OCI-LY3 (cell line): ENCODE measurements at regions not wholly inside any gene's neighbourhood (a gene's known extent, or its start where the extent isn't known, plus 50 kb on each side); places are given as distances from the start of the nearest gene placed in this dataset.
A peak's percentile ranks its signal among the peaks of the same experiment; 100 is the strongest.

Experiments
- H2AFZ ChIP-seq: fragments of 200-600, 300-600 bp; shearing (Covaris generic); 2 replicates; pipeline ENCODE4 v1.6.0; 2014; ENCODE audit warnings: antibody characterized with exemption, low read depth, low read length
- H3K27ac ChIP-seq: fragments of 200-600, 300-600 bp; sonication (generic); 2 replicates; pipeline ENCODE4 v1.5.1; 2014; ENCODE audit warnings: mild to moderate bottlenecking, low read length, moderate library complexity, mixed read lengths
- H3K27me3 ChIP-seq: fragments of 200-600, 300-600 bp; sonication (generic); 2 replicates; pipeline ENCODE4 v1.6.1; 2014; ENCODE audit warnings: low read depth, low read length, mixed read lengths
- H3K36me3 ChIP-seq: fragments of 200-600, 300-600 bp; sonication (generic); replicated peaks from 2 replicates; pipeline ENCODE3; 2014; ENCODE audit warnings: low read depth, low read length, mixed read lengths
- H3K4me1 ChIP-seq: fragments of 300-600, 200-600 bp; sonication (generic); 2 replicates; pipeline ENCODE4 v1.6.1; 2014; ENCODE audit warnings: low read length, mixed read lengths
- H3K4me2 ChIP-seq: fragments of 200-600, 300-600 bp; sonication (generic); 2 replicates; pipeline ENCODE4 v1.6.1; 2014; ENCODE audit warnings: low read length, mixed read lengths
- H3K4me3 ChIP-seq: fragments of 300-600, 200-600 bp; sonication (generic); 2 replicates; pipeline ENCODE4 v1.5.1; 2014; ENCODE audit warnings: antibody characterized with exemption, mild to moderate bottlenecking, low read length, moderate library complexity
- H3K79me2 ChIP-seq: fragments of 300-600, 200-600 bp; shearing (Covaris generic); 2 replicates; pipeline ENCODE4 v1.6.1; 2014; ENCODE audit warnings: mild to moderate bottlenecking, low read length, mixed read lengths
- H3K9ac ChIP-seq: fragments of 300-600, 200-600 bp; shearing (Covaris generic); 2 replicates; pipeline ENCODE4 v1.6.0; 2014; ENCODE audit warnings: mild to moderate bottlenecking, low read length, moderate library complexity
- H3K9me3 ChIP-seq: fragments of 200-600, 300-600 bp; shearing (Covaris generic); 2 replicates; pipeline ENCODE4 v1.6.1; 2014; ENCODE audit warnings: low read length, mixed read lengths; ENCODE audit not compliant: insufficient read depth
- H4K20me1 ChIP-seq: fragments of 200-600, 300-600 bp; sonication (generic); 2 replicates; pipeline ENCODE4 v1.6.1; 2016; ENCODE audit warnings: low read length, mixed read lengths; ENCODE audit not compliant: insufficient read depth
- CTCF ChIP-seq: fragments of 200-600, 300-600 bp; sonication (generic); IDR thresholded peaks from 2 replicates; pipeline ENCODE4 v1.5.1; 2014; ENCODE audit warnings: antibody characterized with exemption, low read length, low read depth
- EZH2phosphoT487 ChIP-seq: fragments of 200-600 bp; shearing (Covaris generic); IDR thresholded peaks from 2 replicates; pipeline ENCODE4 v1.6.1; 2018; ENCODE audit warnings: antibody characterized with exemption, mixed run types, low read depth

DNA sequence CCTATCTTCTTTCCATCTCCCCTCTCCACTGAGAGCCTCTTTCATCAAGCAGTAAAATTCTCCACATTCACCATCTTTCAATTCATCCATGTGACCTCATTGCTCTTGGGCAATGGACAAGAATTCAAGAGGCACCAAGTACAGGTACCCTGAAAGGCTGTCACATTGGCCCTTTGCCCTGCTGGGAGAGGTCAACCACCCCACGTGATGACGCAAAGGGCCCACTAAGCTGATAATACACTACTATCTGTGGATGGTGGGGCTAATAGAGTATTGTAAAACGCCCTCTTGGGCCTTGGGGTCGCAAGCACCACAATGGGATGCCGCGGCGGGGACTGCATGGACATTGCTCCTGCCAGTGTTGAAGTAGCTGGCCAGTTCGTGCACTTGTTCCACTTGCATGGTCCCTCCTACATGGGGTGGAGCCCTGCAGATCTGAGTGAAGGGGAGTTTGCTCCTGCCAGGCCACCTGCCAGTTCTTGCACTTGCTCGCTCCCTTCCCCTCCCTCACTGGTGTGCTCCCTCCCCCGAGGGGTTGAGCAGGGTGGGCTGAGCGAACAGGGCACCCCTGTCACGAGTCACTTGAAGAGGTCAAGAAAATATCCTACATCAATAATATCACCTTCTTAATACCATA, 1578.8 kb upstream of the RAG2 start:
- H3K27me3 ChIP-seq: no peaks in the 10 kb centered on the region
- TF ChIP-seq CTCF (no peak), EZH2phosphoT487 (no peak)
- no peak overlapping the region for H3K4me3 ChIP-seq
- H4K20me1 ChIP-seq: no peaks in the 10 kb centered on the region
- H2AFZ ChIP-seq: no peak overlapping the region
- H3K9me3 ChIP-seq: no peaks in the 10 kb centered on the region
- no peaks in the 10 kb centered on the region for H3K79me2 ChIP-seq
- H3K36me3 ChIP-seq: no peaks in the 10 kb centered on the region
- no peak overlapping the region for H3K4me2 ChIP-seq
- no peak overlapping the region for H3K9ac ChIP-seq
- H3K27ac ChIP-seq: no peak overlapping the region
- H3K4me1 ChIP-seq: no peaks in the 10 kb centered on the region

DNA sequence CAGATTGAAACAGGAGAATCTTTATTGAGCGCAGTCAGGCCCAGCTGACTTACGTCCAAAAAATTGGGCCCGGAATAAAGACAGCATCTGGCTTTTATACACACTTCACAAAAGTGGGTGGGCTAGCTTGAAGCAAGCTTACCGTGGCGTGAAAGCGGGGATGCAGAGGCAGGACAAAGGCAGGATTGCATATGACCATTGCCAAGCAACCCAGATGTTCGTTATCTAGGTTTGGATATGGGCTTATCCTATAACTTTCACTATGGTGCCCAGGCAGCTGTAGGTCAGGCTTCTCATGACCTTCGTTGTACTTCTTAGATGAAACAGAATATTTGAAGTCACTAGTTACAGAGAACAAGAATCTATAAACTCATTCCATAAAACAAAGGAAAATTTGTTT, 1575.6 kb upstream of the RAG2 start:
- no peaks in the 10 kb centered on the region for H3K36me3 ChIP-seq
- no peaks in the 10 kb centered on the region for H3K4me1 ChIP-seq
- no peak overlapping the region for H3K4me2 ChIP-seq
- no peaks in the 10 kb centered on the region for H4K20me1 ChIP-seq
- no peak overlapping the region for H3K27ac ChIP-seq
- H3K9ac ChIP-seq: no peak overlapping the region
- no peaks in the 10 kb centered on the region for H3K79me2 ChIP-seq
- H3K27me3 ChIP-seq: no peaks in the 10 kb centered on the region
- no peak overlapping the region for H2AFZ ChIP-seq
- TF ChIP-seq CTCF (no peak), EZH2phosphoT487 (no peak)
- no peaks in the 10 kb centered on the region for H3K9me3 ChIP-seq
- H3K4me3 ChIP-seq: no peak overlapping the region

DNA sequence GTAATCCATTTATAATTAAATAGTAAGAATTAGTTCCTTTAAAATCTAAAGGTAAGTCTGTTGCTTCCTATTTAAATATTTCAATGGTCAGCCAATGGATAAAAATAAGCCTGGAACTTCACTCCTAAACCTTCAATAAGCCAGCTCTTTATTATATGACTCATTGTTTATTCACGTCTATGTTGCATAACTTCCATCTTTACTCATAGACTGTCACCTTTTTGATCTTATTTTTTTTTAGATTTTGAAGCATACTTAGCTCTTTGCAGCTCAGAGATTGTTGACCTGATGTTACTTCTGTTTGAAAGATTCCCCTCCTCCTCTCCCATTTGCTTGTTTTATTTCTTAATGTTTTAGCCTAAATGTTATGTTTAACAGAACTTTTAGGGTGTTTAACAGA, 1571.2 kb upstream of the RAG2 start:
- no peaks in the 10 kb centered on the region for H4K20me1 ChIP-seq
- no peak overlapping the region for H3K4me2 ChIP-seq
- H3K27ac ChIP-seq: no peak overlapping the region
- H3K4me3 ChIP-seq: no peak overlapping the region
- H3K9me3 ChIP-seq: no peaks in the 10 kb centered on the region
- H3K4me1 ChIP-seq: no peaks in the 10 kb centered on the region
- TF ChIP-seq EZH2phosphoT487: no peak
- no peak for TF ChIP-seq CTCF
- no peaks in the 10 kb centered on the region for H3K79me2 ChIP-seq
- H3K9ac ChIP-seq: no peak overlapping the region
- 0 out of 2 replicates have a peak overlapping the region, but pooled peaks have one; percentile 39 for H2AFZ ChIP-seq
- no peaks in the 10 kb centered on the region for H3K27me3 ChIP-seq
- no peaks in the 10 kb centered on the region for H3K36me3 ChIP-seq

DNA sequence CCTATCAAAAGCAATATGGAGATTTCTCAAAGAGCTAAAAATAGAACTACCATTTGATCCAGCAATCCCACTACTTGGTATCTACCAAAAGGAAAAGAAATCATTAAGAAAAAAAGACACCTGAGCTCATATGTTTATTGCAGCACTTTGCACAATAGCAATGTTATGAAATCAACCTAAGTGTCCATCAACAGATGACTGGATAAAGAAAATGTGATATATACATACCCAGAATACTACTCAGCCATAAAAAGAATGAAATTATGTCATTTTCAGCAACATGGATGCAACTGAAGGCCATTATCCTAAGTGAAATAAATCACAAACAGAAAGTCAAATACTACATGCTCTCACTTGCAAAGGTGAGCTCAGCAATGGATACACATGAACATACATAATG, 1565.5 kb upstream of the RAG2 start:
- TF ChIP-seq CTCF (no peak), EZH2phosphoT487 (no peak)
- Histone ChIP-seq H2AFZ (no peak overlapping the region), H3K4me2 (no peak overlapping the region), H3K4me1 (no peaks in the 10 kb centered on the region), H3K79me2 (no peaks in the 10 kb centered on the region), H3K36me3 (no peaks in the 10 kb centered on the region), H3K27ac (no peak overlapping the region), H3K27me3 (no peaks in the 10 kb centered on the region), H3K9me3 (no peaks in the 10 kb centered on the region), H3K4me3 (no peak overlapping the region), H3K9ac (no peak overlapping the region), H4K20me1 (no peaks in the 10 kb centered on the region)
